ENCODE measurements at regions not wholly inside any gene's neighbourhood (a gene's known extent, or its start where the extent isn't known, plus 50 kb on each side); places are given as distances from the start of the nearest gene placed in this dataset.
A peak's percentile ranks its signal among the peaks of the same experiment; 100 is the strongest.

- no peak for DNase-seq
Measured at GRCh38 chr1:71170925-71171324, 90.1 kb upstream of the ZRANB2 start.

GRCh38 chr1:71167505-71167904 is 86.7 kb upstream of the ZRANB2 start:
- no peak for DNase-seq

GRCh38 chr1:71166178-71167173 is 85.6 kb upstream of the ZRANB2 start:
- peak; percentile 20 for DNase-seq

- no peak for DNase-seq
Measured at GRCh38 chr1:71157715-71158114, 76.9 kb upstream of the ZRANB2 start.

GRCh38 chr1:71157151-71157550 is 76.3 kb upstream of the ZRANB2 start:
- DNase-seq, result no peak

GRCh38 chr1:71156590-71156989 is 75.8 kb upstream of the ZRANB2 start:
- no peak for DNase-seq

GRCh38 chr1:71154429-71154828 is 73.6 kb upstream of the ZRANB2 start:
- no peak for DNase-seq

GRCh38 chr1:71153826-71154225 is 73.0 kb upstream of the ZRANB2 start:
- no peak for DNase-seq

- DNase-seq, result no peak
Measured at GRCh38 chr1:71147637-71148360, 67.0 kb upstream of the ZRANB2 start.

GRCh38 chr1:71135571-71135970 is 54.7 kb upstream of the ZRANB2 start:
- DNase-seq, result no peak
